ENCODE measurements at regions not wholly inside any gene's neighbourhood (a gene's known extent, or its start where the extent isn't known, plus 50 kb on each side); places are given as distances from the start of the nearest gene placed in this dataset.

DNA sequence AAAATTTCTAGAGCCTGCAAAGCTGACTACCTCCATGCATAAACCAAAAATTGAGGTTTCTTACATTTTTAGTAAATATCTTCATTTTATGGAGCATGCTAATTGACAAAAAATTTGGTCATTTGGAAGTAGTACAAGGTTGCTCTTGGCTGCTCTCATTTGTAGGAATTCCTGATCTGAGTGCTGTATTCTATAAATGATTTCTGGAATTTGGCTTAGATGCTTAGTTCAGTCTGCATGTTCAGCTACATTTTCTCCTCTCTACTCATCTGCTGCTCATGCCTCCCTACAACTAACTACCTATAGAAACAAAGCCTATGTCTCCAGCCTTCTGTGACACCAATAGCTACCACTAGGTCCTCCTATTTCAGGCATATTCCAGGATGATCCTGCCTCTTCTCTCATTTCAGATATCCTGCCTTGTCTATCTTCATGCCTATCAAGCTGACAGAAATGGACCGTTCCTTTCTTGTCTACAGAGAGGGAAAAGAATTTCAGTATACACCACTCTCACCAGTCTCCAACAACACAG, 901.1 kb downstream of the TBL1XR1 start:
- TF ChIP-seq, protein P1, sequence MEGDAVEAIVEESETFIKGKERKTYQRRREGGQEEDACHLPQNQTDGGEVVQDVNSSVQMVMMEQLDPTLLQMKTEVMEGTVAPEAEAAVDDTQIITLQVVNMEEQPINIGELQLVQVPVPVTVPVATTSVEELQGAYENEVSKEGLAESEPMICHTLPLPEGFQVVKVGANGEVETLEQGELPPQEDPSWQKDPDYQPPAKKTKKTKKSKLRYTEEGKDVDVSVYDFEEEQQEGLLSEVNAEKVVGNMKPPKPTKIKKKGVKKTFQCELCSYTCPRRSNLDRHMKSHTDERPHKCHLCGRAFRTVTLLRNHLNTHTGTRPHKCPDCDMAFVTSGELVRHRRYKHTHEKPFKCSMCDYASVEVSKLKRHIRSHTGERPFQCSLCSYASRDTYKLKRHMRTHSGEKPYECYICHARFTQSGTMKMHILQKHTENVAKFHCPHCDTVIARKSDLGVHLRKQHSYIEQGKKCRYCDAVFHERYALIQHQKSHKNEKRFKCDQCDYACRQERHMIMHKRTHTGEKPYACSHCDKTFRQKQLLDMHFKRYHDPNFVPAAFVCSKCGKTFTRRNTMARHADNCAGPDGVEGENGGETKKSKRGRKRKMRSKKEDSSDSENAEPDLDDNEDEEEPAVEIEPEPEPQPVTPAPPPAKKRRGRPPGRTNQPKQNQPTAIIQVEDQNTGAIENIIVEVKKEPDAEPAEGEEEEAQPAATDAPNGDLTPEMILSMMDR (IDR thresholded peaks at IDR 0.05; ENCODE audit: extremely low read depth, missing control alignments), result no peak
- DNase-seq (ENCODE audit: low spot score), result no peak

- DNase-seq (ENCODE audit: low spot score), result no peak
- TF ChIP-seq, protein P1 (IDR thresholded peaks at IDR 0.05; ENCODE audit: extremely low read depth, missing control alignments), result no peak
Observed at GRCh38 chr3:176293276-176293675, 904.0 kb downstream of the TBL1XR1 start.

GRCh38 chr3:176286476-176287085, 910.7 kb downstream of the TBL1XR1 start:
- DNase-seq (ENCODE audit: low spot score), result no peak
- TF ChIP-seq, protein P1 (IDR thresholded peaks at IDR 0.05; ENCODE audit: extremely low read depth, missing control alignments), result no peak

- TF ChIP-seq, protein P1 (IDR thresholded peaks at IDR 0.05; ENCODE audit: extremely low read depth, missing control alignments), result no peak
- no peak for DNase-seq (ENCODE audit: low spot score)
Observed at GRCh38 chr3:176275538-176275937, 921.7 kb downstream of the TBL1XR1 start.

GRCh38 chr3:176275113-176275512, 922.2 kb downstream of the TBL1XR1 start:
- TF ChIP-seq, protein P1 (IDR thresholded peaks at IDR 0.05; ENCODE audit: extremely low read depth, missing control alignments), result no peak
- DNase-seq (ENCODE audit: low spot score), result no peak

GRCh38 chr3:176274161-176274560, 923.1 kb downstream of the TBL1XR1 start:
- TF ChIP-seq, protein P1 (IDR thresholded peaks at IDR 0.05; ENCODE audit: extremely low read depth, missing control alignments), result no peak
- DNase-seq (ENCODE audit: low spot score), result no peak

DNA sequence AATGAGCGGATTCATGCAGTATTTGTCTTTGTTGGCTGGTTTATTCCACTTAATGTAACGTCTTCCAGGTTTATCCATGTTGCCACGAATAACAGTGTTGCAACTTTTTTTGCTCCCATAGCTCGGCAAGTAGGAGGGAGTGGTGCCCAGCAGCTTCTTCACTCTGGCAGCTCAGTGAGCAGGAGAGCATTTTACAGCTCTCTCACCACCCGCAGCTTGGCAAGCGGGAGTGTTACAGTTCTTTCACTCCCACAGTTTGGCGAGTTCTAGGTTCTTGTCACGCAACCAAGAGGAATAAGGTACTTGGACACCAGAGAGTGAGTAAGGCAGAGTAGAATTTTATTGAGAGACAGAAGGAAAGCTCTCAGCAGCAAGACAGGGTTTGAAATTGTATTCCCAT, 935.2 kb downstream of the TBL1XR1 start:
- TF ChIP-seq, protein P1 (IDR thresholded peaks at IDR 0.05; ENCODE audit: extremely low read depth, missing control alignments), result no peak
- no peak for DNase-seq (ENCODE audit: low spot score)
